K562 (cell line): ENCODE measurements at regions not wholly inside any gene's neighbourhood (a gene's known extent, or its start where the extent isn't known, plus 50 kb on each side); places are given as distances from the start of the nearest gene placed in this dataset.

Experiments used
- ATAC-seq: fragments of 200-7000 bp; cut with Tn5 transposase; 3 replicates; pipeline ENCODE4 v1.9.1; 2020; ENCODE audit warnings: moderate library complexity
- BruUV-seq: library from RNA; stranded (reverse); fragments of 400-500 nt; replicated peaks from 2 replicates; lab custom pipeline; 2021; lab: Mats Ljungman, UMichigan
- CTCF ChIA-PET: fragments of 300-600 bp; formaldehyde crosslinking; extraction: SDS; loops from one replicate; lab custom pipeline; 2021; ENCODE audit warnings: low intra/inter-chr PET ratio; lab: Yijun Ruan, JAX
- POLR2A ChIA-PET: fragments of 300-600, 350-650 bp; sonication (Branson Sonifier 250); formaldehyde crosslinking; extraction: SDS; loops from one replicate; lab custom pipeline; 2021; ENCODE audit warnings: antibody characterized with exemption, inconsistent platforms; lab: Yijun Ruan, JAX
- DNase-seq, 4 experiments: peaks; one replicate each; pipeline versions ENCODE4 v3.0.0 to v3.0.0-alpha.2; 2011 to 2018; ENCODE audit warnings: low spot score in 3 of 4, mixed read lengths in 3 of 4; ENCODE audit errors: extremely low read depth in 1 of 4
- FAIRE-seq: peaks from 2 replicates; lab custom pipeline; 2011; peaks lifted over from hg19 to GRCh38; lab: Jason Lieb, UNC
- H2AFZ ChIP-seq: 2 replicates; pipeline ENCODE4 v1.6.0; 2011; ENCODE audit warnings: low read depth, low read length, control low read depth, inconsistent platforms
- H3K27ac ChIP-seq: fragments of 200-600 bp; 3 replicates; pipeline ENCODE4 v1.8.0; 2011; ENCODE audit warnings: low read depth, mild to moderate bottlenecking, control low read depth, inconsistent platforms, low read length, moderate library complexity, mixed read lengths; ENCODE audit errors: extremely low read depth
- H3K27me3 ChIP-seq, 2 experiments: fragments of 300-600 bp in 1 of 2; 2 replicates in 1 of 2; 3 replicates in 1 of 2; pipeline versions ENCODE4 v1.6.0 to v1.8.0; 2011; ENCODE audit warnings: inconsistent platforms in 2 of 2, low read length in 2 of 2, mild to moderate bottlenecking in 1 of 2, mixed read lengths in 1 of 2, moderate library complexity in 1 of 2; ENCODE audit not compliant: control insufficient read depth in 2 of 2, insufficient read depth in 2 of 2
- H3K36me3 ChIP-seq: fragments of 300-600 bp; 3 replicates; pipeline ENCODE4 v1.8.0; 2011; ENCODE audit warnings: mild to moderate bottlenecking, low read length, inconsistent platforms; ENCODE audit not compliant: control insufficient read depth, insufficient read depth
- H3K4me1 ChIP-seq, 2 experiments: fragments of 200-600 bp in 1 of 2; replicated peaks in 1 of 2; 2 replicates in 1 of 2; 3 replicates in 1 of 2; pipeline versions ENCODE4 v1.5.1 to v1.8.0; 2011; ENCODE audit warnings: inconsistent platforms in 2 of 2, low read length in 2 of 2, mild to moderate bottlenecking in 1 of 2, mixed read lengths in 1 of 2, moderate library complexity in 1 of 2; ENCODE audit not compliant: control insufficient read depth in 2 of 2, insufficient read depth in 2 of 2
- H3K4me2 ChIP-seq: 2 replicates; pipeline ENCODE4 v1.6.1; 2011; ENCODE audit warnings: low read length, control low read depth, inconsistent platforms, mixed read lengths; ENCODE audit not compliant: insufficient read depth
- H3K4me3 ChIP-seq: fragments of 200-600 bp; sonication (generic), shearing (Covaris generic); 2 replicates; pipeline ENCODE4 v1.5.1; 2016; ENCODE audit warnings: control low read depth, inconsistent platforms
- H3K79me2 ChIP-seq: fragments of 200-600 bp; 3 replicates; pipeline ENCODE4 v1.8.0; 2011; ENCODE audit warnings: low read length, inconsistent platforms; ENCODE audit not compliant: control insufficient read depth, insufficient read depth
- H3K9ac ChIP-seq, 2 experiments: 2 replicates each; pipeline versions ENCODE4 v1.6.0 to v1.6.1; 2011; ENCODE audit warnings: low read depth in 2 of 2, low read length in 2 of 2, control low read depth in 1 of 2, inconsistent platforms in 1 of 2, mild to moderate bottlenecking in 1 of 2, mixed read lengths in 1 of 2; ENCODE audit not compliant: insufficient read depth in 1 of 2
- H3K9me1 ChIP-seq: one replicate; pipeline ENCODE4 v1.6.0; 2011; ENCODE audit warnings: inconsistent platforms, mild to moderate bottlenecking, low read length, moderate library complexity; ENCODE audit not compliant: control insufficient read depth, insufficient read depth
- H3K9me3 ChIP-seq: replicated peaks from 2 replicates; pipeline ENCODE4 v1.5.1; 2011; ENCODE audit warnings: low read depth, low read length, inconsistent platforms; ENCODE audit not compliant: control insufficient read depth, insufficient read depth
- H4K20me1 ChIP-seq: replicated peaks from 2 replicates; pipeline ENCODE4 v1.6.1; 2011; ENCODE audit warnings: low read length, inconsistent platforms, mixed read lengths; ENCODE audit not compliant: control insufficient read depth, insufficient read depth
- CREM ChIP-seq: IDR thresholded peaks from 2 replicates; pipeline ENCODE4 v1.6.1; 2014; ENCODE audit warnings: antibody characterized with exemption, low read depth
- LCOR ChIP-seq: sonication (generic); formaldehyde crosslinking; IDR thresholded peaks from 2 replicates; pipeline ENCODE4 v1.8.0; 2022; ENCODE audit warnings: mild to moderate bottlenecking, missing genetic modification reagents
- PTRF ChIP-seq: fragments of 450-650 bp; IDR thresholded peaks from 2 replicates; pipeline ENCODE4 v1.6.1; 2016; ENCODE audit warnings: mild to moderate bottlenecking, missing genetic modification characterization, missing compliant biosample characterization
- ZKSCAN8 ChIP-seq: fragments of 200-800 bp; sonication (Bioruptor generic); IDR thresholded peaks from 2 replicates; pipeline ENCODE4 v1.6.1; 2016; ENCODE audit warnings: missing genetic modification characterization, missing compliant biosample characterization
- ZNF431 ChIP-seq: sonication (generic); formaldehyde crosslinking; IDR thresholded peaks from 2 replicates; pipeline ENCODE4 v1.8.0; 2022; ENCODE audit warnings: mild to moderate bottlenecking, missing genetic modification reagents
- WGBS: fragments of 100-300 bp; shearing (Covaris generic); methylation state at CpG from one replicate; pipeline ENCODE4 v1.1.6; 2016; ENCODE audit warnings: low coverage, mixed read lengths; ENCODE audit not compliant: insufficient coverage; ENCODE audit errors: missing lambda C conversion rate; 5-methylcytosine and 5-hydroxymethylcytosine counted together
- in situ Hi-C: fragments of 300-500 bp; cut with MboI; formaldehyde crosslinking; loops from 4 replicates; pipeline ENCODE4 v1.15.0; 2018; ENCODE audit warnings: inconsistent platforms, mixed read lengths
- intact Hi-C: fragments of 100-400 bp; cut with micrococcal nuclease; formaldehyde crosslinking; loops from 2 replicates; pipeline ENCODE4 v1.14.2; 2022
- TF ChIP-seq, protein P1 (sequence below): fragments of 250-450 bp; sonication (Bioruptor Pico); IDR thresholded peaks from 2 replicates; pipeline ENCODE4 v1.5.0; 2020; ENCODE audit warnings: mild to moderate bottlenecking, borderline replicate concordance
- TF ChIP-seq, protein P2 (sequence below): fragments of 450-650 bp; formaldehyde crosslinking; IDR thresholded peaks from 2 replicates; pipeline ENCODE4 v1.4.0; 2022; ENCODE audit warnings: missing genetic modification characterization
- TF ChIP-seq, protein P3 (sequence below), 2 experiments: fragments of 450-650 bp in 1 of 2; sonication (generic) in 1 of 2; formaldehyde crosslinking in 1 of 2; IDR thresholded peaks in 1 of 2; conservative IDR thresholded peaks in 1 of 2; 2 replicates each; pipeline versions ENCODE4 v1.6.1 to v1.8.1; 2016 to 2023; ENCODE audit warnings: mild to moderate bottlenecking in 2 of 2, moderate library complexity in 2 of 2, inconsistent platforms in 1 of 2, missing genetic modification reagents in 1 of 2
- TF ChIP-seq, protein P4 (sequence below): sonication (generic); formaldehyde crosslinking; IDR thresholded peaks from 2 replicates; pipeline ENCODE4 v1.8.1; 2023; ENCODE audit warnings: missing genetic modification reagents, mild to moderate bottlenecking, borderline replicate concordance

DNA sequence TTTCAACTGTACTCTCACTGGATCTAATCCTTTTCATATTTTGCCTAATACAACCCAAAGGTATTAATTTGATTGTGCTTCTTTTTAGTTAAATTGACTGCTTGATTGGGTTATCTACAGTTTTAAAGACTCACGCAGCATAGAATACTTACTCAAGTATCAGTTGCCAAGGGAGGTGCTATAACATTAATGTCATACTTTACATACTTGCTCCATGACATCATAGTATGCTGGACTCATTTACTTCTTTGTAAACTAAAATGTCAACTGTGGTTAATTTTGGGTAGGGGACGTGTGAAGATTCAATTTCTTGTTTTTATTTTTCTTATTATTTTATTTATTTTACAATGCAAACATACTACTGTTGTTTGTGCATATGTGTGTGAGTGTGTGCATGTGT is 716.2 kb upstream of the VRK2 start (continued):
- TF ChIP-seq, protein P1, sequence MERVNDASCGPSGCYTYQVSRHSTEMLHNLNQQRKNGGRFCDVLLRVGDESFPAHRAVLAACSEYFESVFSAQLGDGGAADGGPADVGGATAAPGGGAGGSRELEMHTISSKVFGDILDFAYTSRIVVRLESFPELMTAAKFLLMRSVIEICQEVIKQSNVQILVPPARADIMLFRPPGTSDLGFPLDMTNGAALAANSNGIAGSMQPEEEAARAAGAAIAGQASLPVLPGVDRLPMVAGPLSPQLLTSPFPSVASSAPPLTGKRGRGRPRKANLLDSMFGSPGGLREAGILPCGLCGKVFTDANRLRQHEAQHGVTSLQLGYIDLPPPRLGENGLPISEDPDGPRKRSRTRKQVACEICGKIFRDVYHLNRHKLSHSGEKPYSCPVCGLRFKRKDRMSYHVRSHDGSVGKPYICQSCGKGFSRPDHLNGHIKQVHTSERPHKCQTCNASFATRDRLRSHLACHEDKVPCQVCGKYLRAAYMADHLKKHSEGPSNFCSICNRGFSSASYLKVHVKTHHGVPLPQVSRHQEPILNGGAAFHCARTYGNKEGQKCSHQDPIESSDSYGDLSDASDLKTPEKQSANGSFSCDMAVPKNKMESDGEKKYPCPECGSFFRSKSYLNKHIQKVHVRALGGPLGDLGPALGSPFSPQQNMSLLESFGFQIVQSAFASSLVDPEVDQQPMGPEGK, result no peak

DNA sequence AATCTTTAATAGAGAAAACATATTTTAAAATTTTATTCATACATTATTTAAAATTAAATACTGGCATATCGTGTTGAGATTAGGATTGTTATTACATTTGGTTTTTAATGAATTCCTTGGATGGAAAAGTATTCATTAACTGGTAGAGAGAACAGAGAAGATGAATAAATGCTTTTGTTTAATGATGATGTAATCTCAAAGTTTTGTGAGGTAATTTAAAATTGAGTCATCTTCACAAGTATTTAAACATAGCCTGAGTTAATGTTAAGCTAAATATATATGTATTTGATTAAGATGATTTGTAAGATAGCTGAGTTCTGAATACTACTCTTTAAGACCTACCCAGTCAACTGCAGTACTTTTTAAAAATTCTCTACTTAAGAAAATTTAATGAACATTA is 713.4 kb upstream of the VRK2 start:
- FAIRE-seq, result no peak

More for the DNA sequence above, 713.4 kb upstream of the VRK2 start:
- Histone ChIP-seq H3K79me2 (no peaks in the 10 kb centered on the region), H3K27ac (no peak overlapping the region), H3K4me2 (no peak overlapping the region), H2AFZ (no peak overlapping the region), H3K9me3 (no peaks in the 10 kb centered on the region), H3K4me1 (no peaks in the 10 kb centered on the region), H4K20me1 (no peaks in the 10 kb centered on the region), H3K36me3 (no peaks in the 10 kb centered on the region), H3K9me1 (no peaks in the 10 kb centered on the region), H3K4me3 (no peak overlapping the region), H3K9ac (no peak overlapping the region), H3K27me3 (no peaks in the 10 kb centered on the region)
- DNase-seq (no peak), ATAC-seq (no peak)
- WGBS, result 0% methylated on average over 1 of the region's 1 CpG
- POLR2A ChIA-PET, result no interaction called here
- in situ Hi-C loops, result no loop called here
- BruUV-seq, result no TSS peak
- intact Hi-C loops, result no loop called here
- TF ChIP-seq CREM, result no peak
- TF ChIP-seq PTRF, result no peak
- TF ChIP-seq LCOR, result no peak
- no peak for TF ChIP-seq ZNF431
- TF ChIP-seq, protein P2, sequence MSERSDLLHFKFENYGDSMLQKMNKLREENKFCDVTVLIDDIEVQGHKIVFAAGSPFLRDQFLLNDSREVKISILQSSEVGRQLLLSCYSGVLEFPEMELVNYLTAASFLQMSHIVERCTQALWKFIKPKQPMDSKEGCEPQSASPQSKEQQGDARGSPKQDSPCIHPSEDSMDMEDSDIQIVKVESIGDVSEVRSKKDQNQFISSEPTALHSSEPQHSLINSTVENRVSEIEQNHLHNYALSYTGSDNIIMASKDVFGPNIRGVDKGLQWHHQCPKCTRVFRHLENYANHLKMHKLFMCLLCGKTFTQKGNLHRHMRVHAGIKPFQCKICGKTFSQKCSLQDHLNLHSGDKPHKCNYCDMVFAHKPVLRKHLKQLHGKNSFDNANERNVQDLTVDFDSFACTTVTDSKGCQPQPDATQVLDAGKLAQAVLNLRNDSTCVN, result no peak
- TF ChIP-seq, protein P3, sequence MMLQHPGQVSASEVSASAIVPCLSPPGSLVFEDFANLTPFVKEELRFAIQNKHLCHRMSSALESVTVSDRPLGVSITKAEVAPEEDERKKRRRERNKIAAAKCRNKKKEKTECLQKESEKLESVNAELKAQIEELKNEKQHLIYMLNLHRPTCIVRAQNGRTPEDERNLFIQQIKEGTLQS (IDR thresholded peaks at IDR 0.05), result peak; percentile 40; the same call in 1 of the 2 replicates
- TF ChIP-seq, protein P3 (CRISPR knock-in tag; conservative IDR thresholded peaks at IDR 0.05), result no peak
- TF ChIP-seq ZKSCAN8, result no peak
- TF ChIP-seq, protein P4, sequence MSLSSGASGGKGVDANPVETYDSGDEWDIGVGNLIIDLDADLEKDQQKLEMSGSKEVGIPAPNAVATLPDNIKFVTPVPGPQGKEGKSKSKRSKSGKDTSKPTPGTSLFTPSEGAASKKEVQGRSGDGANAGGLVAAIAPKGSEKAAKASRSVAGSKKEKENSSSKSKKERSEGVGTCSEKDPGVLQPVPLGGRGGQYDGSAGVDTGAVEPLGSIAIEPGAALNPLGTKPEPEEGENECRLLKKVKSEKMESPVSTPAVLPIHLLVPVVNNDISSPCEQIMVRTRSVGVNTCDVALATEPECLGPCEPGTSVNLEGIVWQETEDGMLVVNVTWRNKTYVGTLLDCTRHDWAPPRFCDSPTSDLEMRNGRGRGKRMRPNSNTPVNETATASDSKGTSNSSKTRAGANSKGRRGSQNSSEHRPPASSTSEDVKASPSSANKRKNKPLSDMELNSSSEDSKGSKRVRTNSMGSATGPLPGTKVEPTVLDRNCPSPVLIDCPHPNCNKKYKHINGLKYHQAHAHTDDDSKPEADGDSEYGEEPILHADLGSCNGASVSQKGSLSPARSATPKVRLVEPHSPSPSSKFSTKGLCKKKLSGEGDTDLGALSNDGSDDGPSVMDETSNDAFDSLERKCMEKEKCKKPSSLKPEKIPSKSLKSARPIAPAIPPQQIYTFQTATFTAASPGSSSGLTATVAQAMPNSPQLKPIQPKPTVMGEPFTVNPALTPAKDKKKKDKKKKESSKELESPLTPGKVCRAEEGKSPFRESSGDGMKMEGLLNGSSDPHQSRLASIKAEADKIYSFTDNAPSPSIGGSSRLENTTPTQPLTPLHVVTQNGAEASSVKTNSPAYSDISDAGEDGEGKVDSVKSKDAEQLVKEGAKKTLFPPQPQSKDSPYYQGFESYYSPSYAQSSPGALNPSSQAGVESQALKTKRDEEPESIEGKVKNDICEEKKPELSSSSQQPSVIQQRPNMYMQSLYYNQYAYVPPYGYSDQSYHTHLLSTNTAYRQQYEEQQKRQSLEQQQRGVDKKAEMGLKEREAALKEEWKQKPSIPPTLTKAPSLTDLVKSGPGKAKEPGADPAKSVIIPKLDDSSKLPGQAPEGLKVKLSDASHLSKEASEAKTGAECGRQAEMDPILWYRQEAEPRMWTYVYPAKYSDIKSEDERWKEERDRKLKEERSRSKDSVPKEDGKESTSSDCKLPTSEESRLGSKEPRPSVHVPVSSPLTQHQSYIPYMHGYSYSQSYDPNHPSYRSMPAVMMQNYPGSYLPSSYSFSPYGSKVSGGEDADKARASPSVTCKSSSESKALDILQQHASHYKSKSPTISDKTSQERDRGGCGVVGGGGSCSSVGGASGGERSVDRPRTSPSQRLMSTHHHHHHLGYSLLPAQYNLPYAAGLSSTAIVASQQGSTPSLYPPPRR (CRISPR knock-in tag), result no peak
- CTCF ChIA-PET, result no interaction called here
